ENCODE measurements at regions not wholly inside any gene's neighbourhood (a gene's known extent, or its start where the extent isn't known, plus 50 kb on each side); places are given as distances from the start of the nearest gene placed in this dataset.

- WGBS, 5 donors = 76 to 89% (median 87%) methylated on average over 5 of the region's 5 CpGs
- H3K27ac ChIP-seq = peak overlapping the region in 3 of 8 donors; percentile 13 to 53 (median 48)
- H3K4me3 ChIP-seq = no peak overlapping the region
- peaks cover 0 to 5% (median 0%) of the 10 kb centered on the region in 8 donors for H3K9me3 ChIP-seq
- intact Hi-C loops (cut with DNase I; ENCODE audit: low total_unique reads) = no loop called here
- DNase-seq = no peak
- H3K27me3 ChIP-seq (replicated peaks in 1 of 7) = no peaks in the 10 kb centered on the region
- no peaks in the 10 kb centered on the region for H3K36me3 ChIP-seq
- H3K4me1 ChIP-seq = peaks cover 0 to 33% (median 9%) of the 10 kb centered on the region in 6 donors
- TF ChIP-seq POLR2AphosphoS5 (IDR thresholded peaks at IDR 0.05) (no peak), POLR2A (IDR thresholded peaks at IDR 0.05) (no peak), CTCF (IDR thresholded peaks at IDR 0.05 in 8 of 11, conservative IDR thresholded peaks at IDR 0.05 in 3 of 11) (no peak)
These were observed 160.0 kb upstream of the KLF6 start for GRCh38 chr10:3945026-3945425.

GRCh38 chr10:3944591-3944990 is 159.6 kb upstream of the KLF6 start:
- Histone ChIP-seq H3K4me3 (no peak overlapping the region), H3K27me3 (replicated peaks in 1 of 7) (no peaks in the 10 kb centered on the region), H3K27ac (peak overlapping the region in 2 of 8 donors; percentile 13 to 48), H3K36me3 (no peaks in the 10 kb centered on the region), H3K4me1 (peaks cover 0 to 29% (median 9%) of the 10 kb centered on the region in 6 donors), H3K9me3 (peaks cover 0 to 5% (median 0%) of the 10 kb centered on the region in 8 donors)
- WGBS, 5 donors = 90 to 98% (median 96%) methylated on average over 2 of the region's 2 CpGs
- TF ChIP-seq POLR2AphosphoS5 (IDR thresholded peaks at IDR 0.05) = no peak
- TF ChIP-seq POLR2A (IDR thresholded peaks at IDR 0.05) = no peak
- no peak for TF ChIP-seq CTCF (IDR thresholded peaks at IDR 0.05 in 8 of 11, conservative IDR thresholded peaks at IDR 0.05 in 3 of 11)
- intact Hi-C loops (cut with DNase I; ENCODE audit: low total_unique reads) = no loop called here
- DNase-seq = no peak

- H3K4me1 ChIP-seq = peaks cover 0 to 21% (median 5%) of the 10 kb centered on the region in 6 donors
- no peaks in the 10 kb centered on the region for H3K27me3 ChIP-seq (replicated peaks in 1 of 7)
- peaks cover 0 to 5% (median 0%) of the 10 kb centered on the region in 8 donors for H3K9me3 ChIP-seq
- 62 to 95% (median 92%) methylated on average over 3 of the region's 3 CpGs for WGBS, 5 donors
- no peak overlapping the region for H3K4me3 ChIP-seq
- no peaks in the 10 kb centered on the region for H3K36me3 ChIP-seq
- H3K27ac ChIP-seq = no peak overlapping the region
- intact Hi-C loops (cut with DNase I; ENCODE audit: low total_unique reads) = no loop called here
- TF ChIP-seq POLR2A (IDR thresholded peaks at IDR 0.05) (no peak), CTCF (IDR thresholded peaks at IDR 0.05 in 8 of 11, conservative IDR thresholded peaks at IDR 0.05 in 3 of 11) (no peak), POLR2AphosphoS5 (IDR thresholded peaks at IDR 0.05) (no peak)
- no peak for DNase-seq
These were observed 158.8 kb upstream of the KLF6 start for GRCh38 chr10:3943695-3944257.

GRCh38 chr10:3942937-3943489 is 158.0 kb upstream of the KLF6 start:
- Histone ChIP-seq H3K4me3 (no peak overlapping the region), H3K27me3 (replicated peaks in 1 of 7) (no peaks in the 10 kb centered on the region), H3K4me1 (peaks cover 0 to 13% (median 0%) of the 10 kb centered on the region in 6 donors), H3K9me3 (peaks cover 0 to 5% (median 0%) of the 10 kb centered on the region in 8 donors), H3K27ac (no peak overlapping the region), H3K36me3 (no peaks in the 10 kb centered on the region)
- WGBS, 5 donors = 80 to 91% (median 87%) methylated on average over 9 of the region's 9 CpGs
- no peak for TF ChIP-seq POLR2A (IDR thresholded peaks at IDR 0.05)
- TF ChIP-seq CTCF (IDR thresholded peaks at IDR 0.05 in 8 of 11, conservative IDR thresholded peaks at IDR 0.05 in 3 of 11) = no peak
- TF ChIP-seq POLR2AphosphoS5 (IDR thresholded peaks at IDR 0.05) = no peak
- intact Hi-C loops (cut with DNase I; ENCODE audit: low total_unique reads) = no loop called here
- DNase-seq = no peak
